ENCODE measurements at regions not wholly inside any gene's neighbourhood (a gene's known extent, or its start where the extent isn't known, plus 50 kb on each side); places are given as distances from the start of the nearest gene placed in this dataset.

DNA sequence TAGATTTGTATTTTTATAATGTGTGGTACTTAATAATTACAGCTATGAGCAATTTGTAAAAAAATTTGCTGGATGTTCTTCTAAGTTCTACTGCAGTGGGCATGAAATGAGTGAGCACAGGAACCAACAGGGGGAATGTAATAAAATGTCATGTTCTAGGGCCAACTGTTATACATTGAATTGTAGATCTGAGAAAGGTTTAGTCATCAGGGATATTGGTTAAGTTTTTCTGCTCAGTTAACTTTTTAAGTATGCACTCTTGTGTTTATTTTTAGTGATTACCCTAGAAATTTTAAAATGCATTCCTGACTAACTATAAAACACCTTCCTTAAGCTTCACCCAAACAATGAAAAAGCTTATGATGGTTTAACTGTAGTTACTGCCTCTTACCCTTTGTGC is 101.8 kb downstream of the CAND1 start:
- DNase-seq, result no peak

DNA sequence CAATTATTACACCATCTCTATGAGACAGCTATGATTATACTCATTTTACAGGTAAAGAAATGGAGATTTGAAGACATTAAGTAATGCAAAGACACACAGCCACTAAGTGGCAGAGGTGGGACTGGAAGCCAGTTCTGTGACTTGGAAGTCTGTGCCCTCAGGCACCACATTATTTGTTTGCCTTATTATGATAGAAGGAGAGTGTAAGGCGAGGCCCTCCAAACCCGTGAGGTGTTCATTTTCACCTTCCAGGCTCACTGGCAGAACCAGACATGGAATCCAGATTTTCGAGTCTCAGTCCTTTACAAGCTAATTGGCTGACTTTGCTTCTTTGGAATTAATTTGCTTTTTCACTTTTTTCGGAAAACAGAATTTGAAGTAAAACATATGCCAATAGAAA is 107.9 kb downstream of the CAND1 start:
- no peak for DNase-seq

DNA sequence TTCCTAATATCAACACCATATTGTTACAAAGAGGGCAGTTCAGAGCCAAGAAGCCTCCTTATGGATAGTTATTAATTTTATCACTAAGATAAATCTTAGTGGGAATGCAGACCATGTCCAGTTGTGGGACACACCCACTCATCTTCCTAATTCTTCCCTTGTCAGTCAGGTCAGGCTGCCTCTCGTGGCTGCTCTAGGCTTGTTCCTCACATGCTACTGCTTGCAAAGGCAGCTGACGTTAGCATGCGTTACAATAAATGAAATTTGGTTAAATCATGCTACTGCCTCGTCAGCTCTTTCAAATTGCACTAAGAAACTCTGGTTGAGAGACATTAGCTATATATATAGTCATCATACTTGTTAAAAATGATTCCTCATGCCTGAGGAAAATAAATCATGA is 108.4 kb downstream of the CAND1 start:
- DNase-seq, result no peak

DNA sequence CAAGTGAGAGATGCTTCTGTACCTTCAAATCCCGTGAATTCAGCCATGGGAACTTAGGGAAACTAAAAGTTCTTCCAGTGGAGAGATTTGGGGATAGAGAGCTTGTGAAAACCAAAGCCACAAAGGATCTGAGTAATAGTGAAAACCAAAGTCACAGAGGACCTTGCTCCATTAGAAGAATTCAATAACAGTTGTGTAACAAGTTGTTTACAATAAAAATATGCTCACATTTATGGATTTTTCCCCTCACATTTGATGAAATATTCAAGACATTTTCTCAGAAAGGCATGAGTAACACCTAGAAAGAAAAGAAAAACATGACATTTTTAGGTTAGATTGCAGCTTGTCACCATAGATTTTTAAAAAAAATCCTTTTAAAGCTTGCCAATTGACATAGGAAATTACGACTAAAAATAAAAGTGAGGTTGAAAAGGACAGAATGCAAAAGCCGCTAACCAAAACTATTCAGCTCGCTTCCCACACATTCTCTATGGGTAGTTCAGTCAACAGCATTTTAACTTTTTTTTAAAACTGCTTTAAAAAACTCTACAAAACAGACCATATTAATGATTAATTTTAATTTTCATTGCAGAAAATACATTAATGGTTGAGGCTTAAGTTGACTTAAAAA is 113.2 kb downstream of the CAND1 start:
- DNase-seq, result no peak

DNA sequence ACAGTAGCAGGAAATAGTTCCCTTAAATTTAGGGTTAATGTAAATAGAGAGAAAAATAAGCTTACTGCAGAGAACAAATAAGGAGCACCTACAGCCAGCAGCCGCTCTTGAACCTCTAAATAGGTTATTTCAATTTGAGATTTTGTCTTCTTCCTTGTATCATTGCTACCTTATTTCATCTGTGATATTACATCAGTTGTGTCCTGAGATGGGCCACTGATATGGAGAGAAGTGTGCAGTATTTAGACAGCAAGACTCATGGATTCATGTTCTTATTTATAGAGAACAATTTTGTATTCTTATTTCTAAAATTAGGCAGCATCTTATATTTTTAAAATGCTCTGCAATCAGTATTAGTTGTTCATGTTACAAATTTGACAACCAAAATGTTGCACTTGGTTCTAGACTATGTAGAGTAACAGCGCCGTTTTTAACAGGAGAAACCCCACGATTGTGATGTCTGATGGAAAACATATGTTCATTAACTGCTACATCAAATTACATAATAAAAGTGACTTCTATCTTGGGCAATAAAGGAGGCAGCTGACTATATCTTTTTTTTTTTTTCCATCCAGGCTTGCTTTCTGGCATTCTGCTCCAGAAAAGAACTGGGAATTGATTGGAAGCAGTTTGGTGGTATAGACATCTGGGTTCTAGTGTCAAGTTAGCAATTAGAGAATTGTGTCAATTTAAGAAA is 117.9 kb downstream of the CAND1 start:
- DNase-seq, result no peak

DNA sequence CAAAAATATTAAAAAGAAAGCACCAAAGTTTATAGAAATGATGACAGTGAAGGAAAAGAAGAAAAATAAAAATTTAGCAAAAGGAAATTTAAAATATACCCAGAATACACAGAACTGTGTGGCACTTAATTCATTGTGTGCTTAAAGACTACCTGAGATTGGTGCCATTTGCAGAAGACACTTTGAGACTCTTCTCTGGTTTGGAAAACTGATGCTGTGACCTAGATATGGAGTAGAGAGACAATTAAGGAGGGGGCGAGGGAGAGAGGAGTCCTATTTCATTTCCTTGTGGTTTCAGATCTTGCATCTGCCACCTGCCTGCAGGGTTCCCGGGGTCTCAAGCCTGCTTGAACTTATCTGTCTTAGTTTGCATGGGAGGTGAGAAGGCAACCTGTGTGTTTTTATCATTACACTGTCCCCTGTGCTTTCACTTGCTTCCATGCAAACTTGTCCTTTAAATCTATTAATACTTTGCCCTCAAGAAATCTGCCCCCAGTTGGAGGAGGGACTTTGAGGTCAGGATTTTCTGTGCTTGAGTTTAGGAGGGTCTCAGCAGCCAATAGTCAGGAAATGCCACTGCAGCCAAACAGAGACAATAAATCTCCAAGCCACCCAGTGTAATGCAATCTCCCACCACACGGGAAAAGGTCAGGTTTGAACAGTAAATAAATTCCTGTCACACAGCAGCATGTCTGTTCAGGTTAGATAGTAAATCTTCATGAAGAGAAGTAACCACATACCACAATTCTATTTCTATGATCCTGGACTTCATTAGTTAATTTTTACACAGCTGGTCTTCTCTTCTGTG is 119.4 kb downstream of the CAND1 start:
- DNase-seq, result no peak

DNA sequence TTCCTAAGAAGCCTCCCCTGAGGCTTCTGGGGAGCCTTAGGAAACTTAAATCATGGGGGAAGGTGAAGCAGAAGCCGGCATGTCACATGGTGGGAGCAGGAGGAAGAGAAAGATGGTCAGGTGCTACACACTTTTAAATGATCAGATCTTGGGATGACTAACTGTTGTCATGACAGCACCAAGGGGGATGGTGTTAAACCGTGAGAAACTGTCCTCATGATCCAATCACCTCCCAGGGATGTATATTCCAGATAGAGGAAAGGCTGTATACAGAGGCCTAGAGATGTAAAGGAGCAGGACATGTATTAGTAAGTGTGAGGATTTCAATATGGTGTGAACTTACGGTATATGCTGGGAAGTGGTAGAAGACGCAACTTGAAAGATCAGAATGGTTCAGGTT is 121.1 kb downstream of the CAND1 start:
- DNase-seq, result no peak

DNA sequence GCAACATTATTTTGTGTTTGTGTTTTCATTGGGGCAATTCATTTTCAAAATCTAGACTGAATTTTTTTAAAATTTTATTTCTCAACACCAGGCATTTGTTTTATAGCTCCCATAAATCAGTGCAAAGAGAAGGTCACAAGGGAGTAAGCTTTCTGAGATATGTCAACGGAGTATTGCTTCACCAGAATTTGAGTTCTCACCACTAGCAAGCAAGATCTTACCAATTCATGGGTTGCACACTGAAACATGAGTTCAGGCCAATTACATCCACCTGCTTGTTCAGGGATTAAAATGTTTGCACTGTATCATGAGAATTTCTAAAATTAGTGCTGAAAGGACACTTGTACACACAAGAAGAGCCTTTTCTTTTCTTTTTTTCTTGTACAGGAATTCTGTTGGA is 121.9 kb downstream of the CAND1 start:
- no peak for DNase-seq

DNA sequence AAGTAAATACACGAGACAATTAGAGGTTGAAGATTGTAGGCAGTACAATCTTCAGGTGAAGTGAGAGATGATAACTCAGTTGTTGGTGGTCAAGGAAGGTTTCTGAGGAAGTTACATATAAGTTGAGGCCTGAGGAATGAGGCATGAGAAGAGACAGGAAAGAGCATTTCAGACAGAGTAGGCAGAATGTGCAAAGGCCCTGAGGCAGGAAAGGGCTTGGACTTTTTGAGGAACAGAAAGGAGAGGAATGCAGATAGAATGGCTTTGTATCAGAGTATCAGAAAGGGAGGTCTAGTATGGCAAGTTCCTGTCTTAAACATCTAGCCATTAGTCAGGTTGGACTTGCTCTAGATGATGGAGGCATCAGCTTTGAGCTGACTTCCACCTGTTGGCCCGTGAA is 122.5 kb downstream of the CAND1 start:
- no peak for DNase-seq

DNA sequence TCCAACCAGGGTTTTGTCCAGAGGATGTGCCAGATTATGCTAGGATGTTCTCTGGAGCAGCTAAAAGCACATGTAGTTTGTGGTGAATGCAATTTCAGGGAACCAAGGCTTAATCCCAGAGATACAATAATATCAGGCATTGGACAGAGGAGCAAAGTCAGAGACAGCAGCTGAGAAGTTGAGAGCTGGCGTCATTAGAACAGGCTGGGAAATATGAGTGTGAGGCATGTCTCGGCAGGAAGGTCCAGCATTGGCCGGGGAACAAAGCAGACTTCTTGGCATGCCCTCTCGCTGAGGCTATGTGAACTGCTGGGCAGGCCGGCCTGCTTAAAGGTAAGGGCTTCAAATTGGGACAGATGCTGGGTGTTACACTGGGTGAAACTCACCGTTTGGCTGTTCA is 125.4 kb downstream of the CAND1 start:
- peak in 20 of 58 donors; percentile 1 to 38 (median 4) for DNase-seq

DNA sequence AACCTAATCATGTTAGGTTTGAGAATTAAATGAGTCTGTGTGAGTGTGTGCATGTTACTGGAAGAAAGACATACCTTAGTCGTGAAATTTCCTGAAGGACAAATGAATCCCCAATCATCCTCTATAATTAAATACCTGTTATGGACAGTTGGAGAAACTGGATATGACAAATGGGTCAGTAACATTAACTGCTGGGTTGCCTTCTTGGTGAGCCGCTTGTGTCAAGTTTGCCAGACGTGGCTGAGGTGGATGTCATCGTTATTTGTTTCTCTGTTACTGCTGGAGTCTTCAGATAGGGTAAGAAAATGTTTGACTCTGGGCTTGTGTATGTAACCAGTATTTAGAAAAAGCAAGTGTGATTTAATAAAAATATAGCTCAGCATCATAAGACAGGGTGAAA is 131.6 kb downstream of the CAND1 start:
- DNase-seq, result no peak

DNA sequence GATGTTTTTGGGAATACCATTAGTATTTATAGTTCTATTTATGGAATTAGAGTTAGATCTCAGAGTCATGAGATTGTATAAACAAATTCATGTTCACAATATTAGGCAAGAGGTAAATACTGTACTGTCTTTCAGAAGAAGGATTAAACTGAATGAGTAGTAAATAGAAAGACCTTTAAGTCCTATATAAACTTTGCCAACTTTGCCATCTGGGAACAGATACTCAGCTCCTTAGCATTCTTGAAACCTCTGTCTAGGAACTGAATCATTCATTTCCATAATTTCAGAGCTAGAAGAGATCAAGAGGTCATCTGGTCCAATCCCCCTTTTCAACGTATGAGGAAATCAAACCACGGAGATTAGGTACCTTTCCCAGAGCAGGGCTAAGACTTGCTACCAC is 141.1 kb downstream of the CAND1 start:
- no peak for DNase-seq

DNA sequence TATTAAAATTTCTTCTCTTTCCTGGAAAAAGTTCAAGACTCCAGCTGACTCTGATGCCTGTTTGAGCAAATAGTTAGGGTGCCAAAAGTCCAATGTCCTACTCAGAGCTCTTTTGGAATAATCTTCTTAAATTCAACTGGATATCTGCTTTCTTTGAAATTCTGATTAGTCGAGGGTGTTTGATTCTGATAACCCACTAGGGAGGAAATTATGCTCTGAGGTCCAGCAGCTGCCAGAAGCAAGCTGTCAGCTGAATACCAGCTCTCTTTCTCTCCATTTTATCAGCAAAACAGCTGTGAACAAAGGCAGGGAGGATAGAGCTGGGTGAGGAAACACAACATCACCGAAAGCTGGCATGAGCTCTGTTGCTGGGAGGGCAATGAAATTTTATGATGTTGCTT is 141.5 kb downstream of the CAND1 start:
- DNase-seq, result no peak

DNA sequence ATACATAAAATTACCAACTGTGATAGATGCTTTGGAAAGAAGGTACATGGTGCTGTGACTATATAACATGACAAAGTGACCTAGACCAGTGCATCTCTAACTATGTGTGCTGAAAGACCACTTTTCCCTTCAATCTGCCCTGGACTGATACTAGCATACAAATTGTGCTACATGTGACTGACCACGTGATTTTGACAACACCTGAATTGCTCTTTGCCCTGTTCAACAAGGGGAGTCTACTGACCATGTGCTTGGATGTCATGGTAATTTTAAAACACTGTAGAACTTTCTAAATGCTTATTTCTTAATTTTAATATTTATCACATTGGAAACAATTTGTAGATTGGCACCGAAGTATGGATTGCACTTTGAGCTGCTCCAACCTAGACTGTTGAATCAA is 142.4 kb downstream of the CAND1 start:
- no peak for DNase-seq

DNA sequence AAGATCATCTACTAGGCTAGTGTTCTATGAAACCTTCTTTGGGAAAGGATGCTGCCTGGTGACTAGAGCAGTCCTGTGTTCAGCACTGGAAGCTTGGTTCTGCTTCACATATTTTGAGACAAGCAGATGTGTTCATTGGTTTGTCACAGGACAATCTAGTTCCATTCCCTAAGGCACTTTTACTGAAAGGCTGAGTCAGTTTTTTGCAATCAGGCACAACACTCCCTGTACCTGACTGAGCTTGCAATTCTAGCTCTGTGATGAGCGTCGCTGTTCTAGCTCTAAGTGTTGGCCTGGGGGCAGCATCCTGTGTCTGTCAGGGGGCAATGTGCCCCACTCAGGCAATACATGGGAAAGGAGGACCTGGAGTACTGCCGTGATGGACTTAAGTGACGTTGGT is 144.4 kb downstream of the CAND1 start:
- peak in 1 of 58 donors; percentile 28 for DNase-seq

DNA sequence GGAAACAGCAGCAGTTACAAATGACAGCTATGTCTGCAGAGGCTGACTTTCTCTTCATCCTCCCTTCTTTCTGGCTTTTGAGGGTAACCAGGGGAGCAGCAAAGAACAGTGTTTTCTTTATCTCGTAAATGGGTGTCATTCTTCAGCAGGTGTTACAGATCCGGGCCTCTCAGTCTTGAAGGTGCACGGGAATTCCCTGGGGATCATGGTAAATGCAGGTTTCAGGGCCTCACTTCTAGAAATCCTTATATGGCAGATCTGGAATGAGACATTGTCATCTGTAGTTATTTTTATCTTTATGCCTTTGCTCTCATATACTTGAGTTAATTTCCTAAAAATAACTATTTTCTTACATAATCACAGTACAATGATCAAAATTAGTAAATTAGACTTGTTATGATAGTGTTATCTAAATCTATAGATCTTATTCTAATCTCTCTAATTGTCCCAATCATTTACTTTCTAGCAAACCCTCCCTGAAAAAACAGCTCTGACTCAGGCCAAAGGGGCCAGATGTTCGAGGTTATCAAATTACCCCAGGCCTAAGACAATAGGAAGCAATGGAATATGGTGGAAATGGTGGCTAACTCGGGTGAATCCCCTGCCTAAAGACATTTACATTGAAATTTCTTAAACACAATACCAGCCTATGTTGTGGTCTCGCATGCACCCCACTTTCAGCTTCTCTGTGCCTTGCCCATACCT is 145.0 kb downstream of the CAND1 start:
- peak in 1 of 58 donors; percentile 28 for DNase-seq

DNA sequence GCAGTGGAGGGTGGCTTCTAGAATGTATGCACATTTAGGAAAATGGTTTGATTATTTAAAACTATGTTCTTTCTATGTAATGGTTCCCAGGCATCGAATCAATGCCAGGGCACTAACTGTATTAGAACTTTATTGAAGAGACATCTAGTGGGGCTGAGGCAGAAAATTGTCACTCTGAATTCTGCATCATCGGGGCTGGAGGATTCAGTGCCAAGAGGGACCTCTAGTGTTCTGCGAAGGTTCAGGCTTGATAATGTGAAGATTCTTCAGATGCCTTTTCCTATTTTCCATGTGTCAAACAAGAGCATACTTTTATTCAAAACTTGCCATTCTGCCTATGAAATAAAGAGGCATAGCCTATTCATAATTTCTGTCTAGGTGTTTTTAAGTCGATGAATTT is 146.3 kb downstream of the CAND1 start:
- peak in 31 of 58 donors; percentile 1 to 73 (median 19) for DNase-seq

DNA sequence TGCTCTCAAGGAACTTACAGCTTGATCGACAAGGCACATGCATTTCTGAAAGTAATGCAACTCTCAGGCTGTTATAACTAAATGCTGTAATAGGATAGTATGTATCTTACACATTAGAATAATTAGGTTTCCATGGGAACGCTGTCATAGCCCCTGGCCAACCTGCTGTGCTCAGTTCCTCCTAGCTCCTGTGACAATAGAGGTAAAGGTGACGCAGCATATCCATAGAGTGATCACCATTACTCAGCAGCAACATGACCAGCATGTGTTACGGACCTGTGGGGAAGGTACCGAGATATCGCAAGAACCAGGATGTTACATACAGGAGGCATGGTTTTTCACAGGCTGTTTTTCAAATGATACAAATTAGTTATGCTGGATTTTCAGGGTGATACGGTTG is 150.7 kb downstream of the CAND1 start:
- no peak for DNase-seq

DNA sequence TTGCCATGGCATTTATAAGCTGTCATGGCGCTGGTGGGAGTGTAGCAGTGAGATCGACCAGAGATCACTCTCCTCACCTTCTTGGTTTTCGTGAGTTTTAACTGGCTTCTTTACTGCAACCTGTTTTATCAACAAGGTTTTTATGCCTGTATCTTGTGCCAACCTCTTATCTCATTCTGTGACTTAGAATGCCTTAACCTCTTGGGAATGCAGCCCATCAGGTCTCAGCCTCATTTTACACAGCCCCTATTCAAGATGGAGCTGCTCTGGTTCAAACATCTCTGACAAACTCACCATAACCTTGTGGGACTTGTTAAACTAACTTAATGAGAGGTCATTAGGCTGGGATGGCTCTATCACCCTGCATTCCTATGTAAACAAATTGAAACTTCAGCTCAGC is 151.3 kb downstream of the CAND1 start:
- DNase-seq, result no peak

DNA sequence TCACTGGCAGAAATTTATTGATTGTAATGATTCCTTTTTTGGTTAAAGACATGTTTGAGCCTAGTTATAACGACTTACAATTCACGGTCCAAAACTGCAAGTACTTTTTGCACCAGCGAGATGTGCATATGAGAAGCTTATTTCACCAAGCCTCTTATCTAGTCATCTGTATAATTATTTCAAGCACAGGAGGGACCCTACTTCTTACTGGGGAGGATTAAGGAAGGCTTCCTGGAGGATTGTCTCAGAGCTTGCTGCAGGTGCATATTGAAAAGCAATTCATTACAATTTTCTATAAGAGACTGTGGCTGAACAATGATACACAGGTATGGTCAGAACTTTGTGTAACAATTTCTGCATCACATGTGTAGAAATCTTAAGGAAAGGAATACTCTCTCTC is 152.9 kb downstream of the CAND1 start:
- DNase-seq, result no peak

DNA sequence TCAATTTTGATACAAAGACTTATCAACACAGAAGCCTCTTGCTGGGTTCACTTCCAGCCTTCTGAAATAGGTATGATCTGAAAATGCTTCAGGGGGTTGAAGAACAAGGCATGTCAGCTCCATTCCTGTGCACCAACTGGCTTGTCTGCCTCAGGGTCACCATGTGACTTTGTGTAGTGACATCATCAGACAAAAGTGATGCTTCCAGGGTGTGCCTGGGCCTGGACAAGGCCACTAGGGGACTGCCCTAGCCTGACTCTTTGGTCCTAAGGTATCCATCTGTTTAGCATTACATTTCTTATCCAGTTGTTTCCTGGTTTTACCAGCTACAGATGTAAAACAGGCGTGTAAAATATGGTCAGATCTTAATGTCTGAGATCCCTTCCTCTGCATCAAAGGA is 155.6 kb downstream of the CAND1 start:
- DNase-seq, result no peak

DNA sequence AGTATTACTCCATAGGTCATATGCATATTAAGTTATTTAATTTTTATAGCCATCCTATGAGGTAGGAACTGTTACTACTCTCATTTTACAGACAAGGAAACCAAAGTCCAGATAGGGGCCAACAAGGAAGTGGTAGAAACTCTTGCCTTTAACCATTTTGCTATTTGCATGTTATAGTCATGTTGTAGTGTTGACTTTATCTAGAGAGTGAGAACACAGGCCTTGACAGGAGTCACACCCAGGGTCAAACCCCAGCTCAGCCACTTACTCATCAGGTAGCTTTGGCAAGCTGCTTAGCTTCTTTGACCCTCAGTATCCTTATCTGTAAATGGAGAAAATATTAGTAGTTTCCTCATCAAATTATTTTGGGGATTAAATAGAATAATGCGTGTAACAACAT is 156.2 kb downstream of the CAND1 start:
- no peak for DNase-seq

All from anterior cingulate cortex (tissue), 58 donors.